ENCODE measurements at regions not wholly inside any gene's neighbourhood (a gene's known extent, or its start where the extent isn't known, plus 50 kb on each side); places are given as distances from the start of the nearest gene placed in this dataset.

GRCh38 chr12:76276499-76277151 lies 71.6 kb downstream of the BBS10 start:
- H3K4me3 ChIP-seq (replicated peaks in 1 of 2; ENCODE audit: low read depth in 2 of 2, low read length in 2 of 2) = no peak overlapping the region
- DNase-seq (ENCODE audit: low read depth in 2 of 2) = no peak
- no peak for TF ChIP-seq CTCF (IDR thresholded peaks at IDR 0.05; ENCODE audit: low read depth, low read length)

DNA sequence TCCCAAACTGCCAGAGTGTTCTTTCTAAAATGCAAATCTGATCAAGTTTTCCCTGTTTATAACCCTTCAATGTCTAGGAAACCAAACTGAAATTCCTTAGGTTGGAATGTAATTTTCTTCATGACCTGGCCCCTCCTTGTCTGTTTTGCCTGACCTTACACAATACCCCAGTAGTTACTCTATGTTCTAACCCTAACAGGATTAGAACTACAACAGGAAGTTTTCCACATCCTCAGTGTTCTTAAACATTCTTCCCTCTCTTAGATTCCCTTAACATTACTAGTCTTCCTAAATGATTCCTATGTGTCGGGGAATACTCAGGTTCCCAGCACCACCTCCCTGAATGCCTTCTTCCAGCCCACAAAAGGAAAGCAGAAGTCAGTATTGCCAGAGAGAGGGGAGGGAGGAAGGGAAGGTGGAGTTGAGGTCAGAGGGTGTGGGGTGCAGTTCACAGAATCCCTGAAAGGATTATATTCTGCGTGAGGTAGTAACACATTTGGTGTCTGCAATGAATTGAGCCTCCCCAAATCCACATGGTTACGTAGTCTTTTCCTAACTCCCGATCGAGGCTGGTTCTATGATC lies 72.6 kb downstream of the BBS10 start:
- DNase-seq (ENCODE audit: low read depth in 2 of 2) = peak in 1 of 2 donors; percentile 38
- no peak for TF ChIP-seq CTCF (IDR thresholded peaks at IDR 0.05; ENCODE audit: low read depth, low read length)
- H3K4me3 ChIP-seq (replicated peaks in 1 of 2; ENCODE audit: low read depth in 2 of 2, low read length in 2 of 2) = no peak overlapping the region

DNA sequence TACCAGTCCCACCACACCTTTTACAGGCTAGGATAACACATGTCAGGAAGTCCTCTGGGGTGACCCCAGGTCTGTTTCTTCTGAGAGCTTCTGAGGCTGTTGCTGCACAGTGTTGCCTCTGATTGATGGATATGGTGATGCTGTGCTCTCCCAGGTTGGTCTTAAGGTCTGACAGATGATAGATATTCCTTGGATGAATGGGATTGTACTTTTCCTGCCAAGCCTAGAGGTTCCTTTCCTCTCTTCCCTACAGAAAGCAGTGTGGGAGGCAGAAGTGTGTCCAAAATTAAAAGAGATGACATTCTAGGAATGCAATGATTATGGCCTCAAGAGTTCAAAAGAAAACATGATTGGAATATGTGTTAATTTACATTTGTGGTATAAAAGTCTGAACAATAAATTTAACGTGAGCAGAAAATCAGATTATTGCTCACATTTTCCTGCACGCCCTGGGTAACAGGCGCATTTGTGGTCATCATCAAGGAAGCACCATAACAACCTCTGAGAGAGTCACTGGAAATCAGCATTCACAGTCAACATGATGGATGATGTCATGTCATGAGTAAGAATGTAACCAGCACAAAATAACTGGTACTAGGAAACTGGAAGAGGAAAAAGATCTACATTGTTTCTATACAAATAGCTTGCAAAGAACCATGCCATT lies 73.7 kb downstream of the BBS10 start:
- no peak overlapping the region for H3K4me3 ChIP-seq (replicated peaks in 1 of 2; ENCODE audit: low read depth in 2 of 2, low read length in 2 of 2)
- DNase-seq (ENCODE audit: low read depth in 2 of 2) = peak; percentile 36 to 84
- no peak for TF ChIP-seq CTCF (IDR thresholded peaks at IDR 0.05; ENCODE audit: low read depth, low read length)

GRCh38 chr12:76272287-76272686 lies 75.9 kb downstream of the BBS10 start:
- no peak for TF ChIP-seq CTCF (IDR thresholded peaks at IDR 0.05; ENCODE audit: low read depth, low read length)
- no peak for DNase-seq (ENCODE audit: low read depth in 2 of 2)
- H3K4me3 ChIP-seq (replicated peaks in 1 of 2; ENCODE audit: low read depth in 2 of 2, low read length in 2 of 2) = no peak overlapping the region

- DNase-seq (ENCODE audit: low read depth in 2 of 2) = peak; percentile 26 to 63
- no peak for TF ChIP-seq CTCF (IDR thresholded peaks at IDR 0.05; ENCODE audit: low read depth, low read length)
- no peak overlapping the region for H3K4me3 ChIP-seq (replicated peaks in 1 of 2; ENCODE audit: low read depth in 2 of 2, low read length in 2 of 2)
These were observed 77.4 kb downstream of the BBS10 start for GRCh38 chr12:76270657-76271358.

DNA sequence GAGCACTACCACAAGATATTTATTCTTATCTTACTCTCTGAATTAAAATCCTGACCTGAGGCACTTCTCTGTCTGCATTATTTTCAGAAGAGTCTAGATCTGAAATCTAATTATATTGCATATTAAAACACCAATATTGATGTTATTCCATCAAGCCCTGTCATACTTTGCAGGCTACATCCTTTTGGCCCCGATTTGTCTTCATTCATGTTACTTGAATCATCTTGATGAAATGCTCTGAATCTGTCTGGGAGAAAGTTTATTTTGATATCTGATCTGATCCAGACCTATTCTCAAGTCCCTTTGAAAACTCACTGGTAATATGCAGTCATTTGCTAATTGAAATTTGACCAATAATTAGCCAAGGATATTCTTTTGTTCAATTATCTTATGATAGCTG lies 79.9 kb downstream of the BBS10 start:
- TF ChIP-seq CTCF (IDR thresholded peaks at IDR 0.05; ENCODE audit: low read depth, low read length) = no peak
- DNase-seq (ENCODE audit: low read depth in 2 of 2) = peak in 1 of 2 donors; percentile 74
- no peak overlapping the region for H3K4me3 ChIP-seq (replicated peaks in 1 of 2; ENCODE audit: low read depth in 2 of 2, low read length in 2 of 2)
